NCI-H2029 treated with DMSO at 0.1 percent for 48 hours (cell line): ENCODE measurements at regions not wholly inside any gene's neighbourhood (a gene's known extent, or its start where the extent isn't known, plus 50 kb on each side); places are given as distances from the start of the nearest gene placed in this dataset.

Experiments used
- DNase-seq: peaks from one replicate; lab custom pipeline; 2025; lab: John Stamatoyannopoulos, UW

DNA sequence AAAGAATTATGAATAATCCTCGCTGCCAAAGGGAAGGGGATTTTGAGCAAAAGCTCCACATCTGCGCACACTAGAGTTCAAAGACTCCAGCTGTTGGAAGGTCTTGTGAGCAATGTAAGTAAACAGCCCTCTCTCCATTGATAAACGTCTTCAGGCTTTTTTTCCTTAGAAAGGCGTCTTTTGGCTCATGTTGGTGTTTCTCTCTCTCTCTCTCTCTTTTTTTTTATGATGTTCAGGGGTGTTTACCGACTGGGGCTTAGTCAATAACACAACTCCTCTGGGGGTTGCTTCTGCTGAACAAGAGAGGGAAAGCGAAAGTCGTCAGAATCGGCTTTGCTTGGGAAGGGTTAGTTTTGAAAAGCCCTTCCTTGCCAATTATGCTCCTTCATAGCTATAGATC lies 53.2 kb upstream of the C1QTNF7 start:
- no peak for DNase-seq

DNA sequence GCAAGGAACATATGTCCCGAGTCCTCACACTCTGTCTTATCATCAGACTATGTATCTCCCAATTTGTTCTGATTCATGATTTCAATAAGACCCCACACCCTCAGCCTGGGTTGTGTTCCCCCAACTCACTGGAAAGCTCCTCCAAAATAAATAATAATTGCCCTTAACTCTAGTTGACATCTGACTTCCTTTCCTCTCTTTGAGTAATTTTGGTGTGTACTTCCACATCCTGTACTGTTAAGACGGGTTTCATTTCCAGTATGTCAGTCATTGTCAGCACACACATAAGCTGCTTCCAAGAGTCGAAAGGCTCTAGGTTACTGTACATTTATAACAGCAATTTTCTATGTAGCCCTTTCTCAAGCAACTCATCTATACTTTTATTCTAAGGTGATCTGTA lies 52.2 kb upstream of the C1QTNF7 start:
- no peak for DNase-seq

DNA sequence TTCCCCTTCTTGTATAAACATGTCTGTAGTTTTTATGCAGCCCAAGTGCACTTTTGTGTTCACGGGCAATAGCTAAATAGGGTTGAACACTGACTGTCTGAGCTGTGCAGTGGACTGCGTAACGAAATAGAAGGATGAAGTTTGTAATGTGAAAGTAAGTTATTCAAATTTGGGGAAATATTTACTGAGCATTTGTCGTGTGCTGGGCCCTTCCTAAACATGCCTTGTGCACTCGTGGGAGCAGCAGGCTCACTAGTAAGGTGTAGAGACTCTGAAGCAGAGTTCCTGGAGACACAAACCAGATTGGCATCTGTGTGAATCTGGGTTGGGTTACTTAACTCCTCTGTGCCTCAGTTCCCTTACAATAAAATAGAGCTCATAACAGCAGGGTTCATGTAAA lies 51.7 kb upstream of the C1QTNF7 start:
- DNase-seq, result no peak

DNA sequence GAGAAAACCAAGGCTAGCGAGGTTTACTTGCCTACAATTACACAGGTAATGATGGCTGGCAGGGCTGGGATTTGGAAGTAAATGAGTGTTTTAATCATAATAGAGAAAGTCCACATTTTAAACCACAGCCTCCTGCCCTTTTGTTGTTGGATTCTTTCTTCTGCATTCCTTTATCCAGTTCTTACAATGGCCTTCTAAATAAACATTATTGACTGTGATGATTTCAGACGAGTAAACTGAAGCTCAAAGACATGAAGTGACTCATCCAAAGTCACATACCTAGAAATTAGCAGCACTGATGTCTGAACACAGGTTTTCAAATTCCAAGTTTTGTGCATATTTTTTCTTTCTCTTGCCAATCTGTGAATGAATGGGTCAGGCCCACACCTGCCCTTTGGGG lies 51.2 kb upstream of the C1QTNF7 start:
- no peak for DNase-seq
